K562 (cell line): ENCODE measurements at regions not wholly inside any gene's neighbourhood (a gene's known extent, or its start where the extent isn't known, plus 50 kb on each side); places are given as distances from the start of the nearest gene placed in this dataset.

Experiments used
- ATF3 ChIP-seq, 2 experiments: fragments of 450-650 bp in 1 of 2; sonication (generic) in 1 of 2; formaldehyde crosslinking in 1 of 2; IDR thresholded peaks in 1 of 2; conservative IDR thresholded peaks in 1 of 2; 2 replicates each; pipeline versions ENCODE4 v1.6.1 to v1.8.1; 2016 to 2023; ENCODE audit warnings: mild to moderate bottlenecking in 2 of 2, moderate library complexity in 2 of 2, inconsistent platforms in 1 of 2, missing genetic modification reagents in 1 of 2
- ATF6 ChIP-seq: sonication (generic); formaldehyde crosslinking; IDR thresholded peaks from 2 replicates; pipeline ENCODE4 v1.4.0; 2020; ENCODE audit warnings: mild to moderate bottlenecking, missing genetic modification reagents
- CHD7 ChIP-seq: fragments of 200-600 bp; sonication (generic); IDR thresholded peaks from one replicate; pipeline ENCODE4 v1.6.1; 2012; ENCODE audit warnings: mild to moderate bottlenecking, low read depth, low read length, inconsistent platforms
- E4F1 ChIP-seq: fragments of 250-450 bp; sonication (Bioruptor Pico); IDR thresholded peaks from 2 replicates; pipeline ENCODE4 v1.5.0; 2021; ENCODE audit warnings: mild to moderate bottlenecking, borderline replicate concordance
- GTF2F1 ChIP-seq: IDR thresholded peaks from 2 replicates; pipeline ENCODE4 v1.6.1; 2011; ENCODE audit warnings: low read depth, low read length, improper control_type of control experiment
- KAT7 ChIP-seq: sonication (generic); formaldehyde crosslinking; IDR thresholded peaks from 2 replicates; pipeline ENCODE4 v1.8.0; 2022; ENCODE audit warnings: missing genetic modification reagents, mild to moderate bottlenecking, borderline replicate concordance
- KDM5B ChIP-seq: fragments of 200-600 bp; sonication (generic); IDR thresholded peaks from 2 replicates; pipeline ENCODE4 v1.6.1; 2012; ENCODE audit warnings: low read depth, mild to moderate bottlenecking, moderate library complexity, low read length, control low read depth, inconsistent platforms; ENCODE audit not compliant: insufficient replicate concordance
- POLR2A ChIP-seq: fragments of 450-650 bp; conservative IDR thresholded peaks from 2 replicates; pipeline ENCODE4 v1.6.1; 2016
- TAF1 ChIP-seq: IDR thresholded peaks from 2 replicates; pipeline ENCODE4 v1.6.1; 2011; ENCODE audit warnings: mild to moderate bottlenecking, low read length, moderate library complexity; ENCODE audit not compliant: insufficient read depth, control insufficient read depth, severe bottlenecking; ENCODE audit errors: extremely low read depth
- TGIF2 ChIP-seq: sonication (generic); formaldehyde crosslinking; IDR thresholded peaks from 2 replicates; pipeline ENCODE4 v1.8.1; 2022; ENCODE audit warnings: mild to moderate bottlenecking, missing genetic modification reagents, moderate library complexity
- THRA ChIP-seq: fragments of 450-650 bp; IDR thresholded peaks from 2 replicates; pipeline ENCODE4 v1.6.1; 2017; ENCODE audit warnings: mild to moderate bottlenecking, moderate library complexity
- ZNF143 ChIP-seq: sonication (generic); formaldehyde crosslinking; IDR thresholded peaks from 2 replicates; pipeline ENCODE4 v1.9.0; 2022; ENCODE audit warnings: mild to moderate bottlenecking, missing genetic modification reagents

GRCh38 chr4:136811496-136812077 is 720.7 kb downstream of the PCDH18 start:
- TF ChIP-seq ATF3 (IDR thresholded peaks at IDR 0.05), result no peak
- TF ChIP-seq ATF3 (CRISPR knock-in tag; conservative IDR thresholded peaks at IDR 0.05), result no peak
- no peak for TF ChIP-seq ZNF143 (CRISPR knock-in tag)
- no peak for TF ChIP-seq GTF2F1
- no peak for TF ChIP-seq ATF6 (CRISPR knock-in tag)
- no peak for TF ChIP-seq TGIF2 (CRISPR knock-in tag)
- TF ChIP-seq E4F1 (CRISPR knock-in tag), result no peak
- no peak for TF ChIP-seq CHD7
- no peak for TF ChIP-seq THRA
- no peak for TF ChIP-seq KAT7
- no peak for TF ChIP-seq KDM5B
- TF ChIP-seq TAF1, result no peak
- no peak for TF ChIP-seq POLR2A
